Mesenchymal stem cell (in vitro differentiated cells and primary cell): ENCODE measurements at regions not wholly inside any gene's neighbourhood (a gene's known extent, or its start where the extent isn't known, plus 50 kb on each side); places are given as distances from the start of the nearest gene placed in this dataset.

Source experiments
- DNase-seq: peaks from one replicate; pipeline ENCODE4 v3.0.0-alpha.2; 2013
- H2AFZ ChIP-seq: one replicate; pipeline ENCODE4 v1.6.1; 2013; ENCODE audit warnings: low read depth, mild to moderate bottlenecking, control low read depth, inconsistent platforms, low read length, moderate library complexity
- H2AK5ac ChIP-seq: 2 replicates; pipeline ENCODE4 v1.6.1; 2013; ENCODE audit warnings: low read length, moderate library complexity, mild to moderate bottlenecking, inconsistent platforms; ENCODE audit not compliant: severe bottlenecking
- H2BK120ac ChIP-seq: one replicate; pipeline ENCODE4 v1.6.1; 2013; ENCODE audit warnings: low read depth, mild to moderate bottlenecking, inconsistent platforms, low read length, moderate library complexity
- H2BK12ac ChIP-seq, 2 experiments: one replicate each; pipeline ENCODE4 v1.6.1; 2013; ENCODE audit warnings: inconsistent platforms in 2 of 2, low read length in 2 of 2, mild to moderate bottlenecking in 2 of 2, moderate library complexity in 2 of 2, control low read depth in 1 of 2
- H2BK15ac ChIP-seq: one replicate; pipeline ENCODE4 v1.6.1; 2013; ENCODE audit warnings: mild to moderate bottlenecking, low read depth, inconsistent platforms; ENCODE audit not compliant: poor library complexity, severe bottlenecking
- H2BK5ac ChIP-seq: 2 replicates; pipeline ENCODE4 v1.6.1; 2013; ENCODE audit warnings: low read depth, mild to moderate bottlenecking, low read length, control low read depth, inconsistent platforms; ENCODE audit not compliant: poor library complexity, severe bottlenecking
- H3K14ac ChIP-seq, 2 experiments: one replicate each; pipeline ENCODE4 v1.6.1; 2013; ENCODE audit warnings: inconsistent platforms in 2 of 2, low read length in 2 of 2, control low read depth in 1 of 2, mild to moderate bottlenecking in 1 of 2, moderate library complexity in 1 of 2
- H3K18ac ChIP-seq, 2 experiments: one replicate each; pipeline ENCODE4 v1.6.1; 2013; ENCODE audit warnings: inconsistent platforms in 2 of 2, low read length in 2 of 2, control low read depth in 1 of 2, low read depth in 1 of 2, mild to moderate bottlenecking in 1 of 2
- H3K23ac ChIP-seq, 2 experiments: one replicate each; pipeline ENCODE4 v1.6.1; 2013; ENCODE audit warnings: inconsistent platforms in 2 of 2, low read length in 2 of 2, mild to moderate bottlenecking in 2 of 2, moderate library complexity in 2 of 2, control low read depth in 1 of 2
- H3K27ac ChIP-seq: 2 replicates; pipeline ENCODE4 v1.5.1; 2013; ENCODE audit warnings: mild to moderate bottlenecking, moderate library complexity, low read length, control low read depth, inconsistent platforms; ENCODE audit not compliant: poor library complexity, severe bottlenecking
- H3K27me3 ChIP-seq, 2 experiments: 2 replicates each; pipeline versions ENCODE4 v1.6.1 to v1.7.0; 2013; ENCODE audit warnings: low read length in 2 of 2, mild to moderate bottlenecking in 2 of 2, moderate library complexity in 2 of 2, control low read depth in 1 of 2, inconsistent platforms in 1 of 2; ENCODE audit not compliant: control insufficient read depth in 1 of 2, insufficient read depth in 1 of 2
- H3K36me3 ChIP-seq, 2 experiments: 2 replicates each; pipeline versions ENCODE4 v1.6.1 to v1.7.0; 2013; ENCODE audit warnings: low read length in 2 of 2, control low read depth in 1 of 2, inconsistent platforms in 1 of 2, low read depth in 1 of 2, mild to moderate bottlenecking in 1 of 2; ENCODE audit not compliant: insufficient read depth in 2 of 2, control insufficient read depth in 1 of 2
- H3K4ac ChIP-seq, 2 experiments: one replicate each; pipeline ENCODE4 v1.6.1; 2013; ENCODE audit warnings: inconsistent platforms in 2 of 2, low read length in 2 of 2, mild to moderate bottlenecking in 2 of 2, moderate library complexity in 2 of 2, control low read depth in 1 of 2, low read depth in 1 of 2
- H3K4me1 ChIP-seq: 2 replicates; pipeline ENCODE4 v1.6.1; 2013; ENCODE audit warnings: low read depth, low read length, control low read depth; ENCODE audit not compliant: control insufficient read depth, insufficient read depth
- H3K4me2 ChIP-seq: 2 replicates; pipeline ENCODE4 v1.6.1; 2013; ENCODE audit warnings: low read length, mild to moderate bottlenecking, inconsistent platforms; ENCODE audit not compliant: poor library complexity, severe bottlenecking
- H3K4me3 ChIP-seq, 2 experiments: 2 replicates each; pipeline versions ENCODE4 v1.5.1 to v1.7.0; 2013; ENCODE audit warnings: low read length in 2 of 2, mild to moderate bottlenecking in 2 of 2, control low read depth in 1 of 2, low read depth in 1 of 2; ENCODE audit not compliant: insufficient read depth in 1 of 2
- H3K79me1 ChIP-seq: replicated peaks from 2 replicates; pipeline ENCODE4 v1.6.1; 2013; ENCODE audit warnings: mild to moderate bottlenecking, control low read depth, low read length, inconsistent platforms; ENCODE audit not compliant: poor library complexity, severe bottlenecking
- H3K9ac ChIP-seq: 2 replicates; pipeline ENCODE4 v1.7.0; 2013; ENCODE audit warnings: mild to moderate bottlenecking, low read length, moderate library complexity
- H3K9me3 ChIP-seq: 2 replicates; pipeline ENCODE4 v1.7.0; 2013; ENCODE audit warnings: mild to moderate bottlenecking, low read length; ENCODE audit not compliant: control insufficient read depth
- H4K8ac ChIP-seq: one replicate; pipeline ENCODE4 v1.6.1; 2013; ENCODE audit warnings: inconsistent platforms, mild to moderate bottlenecking, low read length, moderate library complexity
- H4K91ac ChIP-seq: one replicate; pipeline ENCODE4 v1.6.1; 2013; ENCODE audit warnings: mild to moderate bottlenecking, low read length, inconsistent platforms
- WGBS: methylation state at CpG from one replicate; pipeline ENCODE4 v1.1.7; 2013; ENCODE audit warnings: mixed read lengths; 5-methylcytosine and 5-hydroxymethylcytosine counted together

DNA sequence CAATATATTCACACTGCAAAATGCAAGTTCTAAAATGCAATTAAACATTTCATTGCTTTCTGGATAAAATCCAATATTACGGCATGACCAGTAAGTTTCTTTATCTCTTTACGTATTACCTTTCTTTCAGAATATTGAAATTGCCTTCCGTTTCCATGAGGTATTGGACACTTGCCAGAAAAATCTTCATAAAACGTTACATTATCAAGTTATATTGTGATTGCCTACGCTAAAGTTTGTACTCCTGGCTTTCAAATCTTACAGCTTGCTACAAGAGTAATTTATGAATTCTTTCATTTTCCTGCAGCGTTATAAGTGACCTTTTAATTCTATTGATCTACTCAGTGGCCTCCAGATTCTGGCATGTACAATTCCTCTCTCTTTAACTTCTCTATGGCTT is 1349.3 kb downstream of the OTOL1 start:
- Histone ChIP-seq H4K8ac (no peak overlapping the region), H3K23ac (no peak overlapping the region), H2BK12ac (no peak overlapping the region), H3K27me3 (no peaks in the 10 kb centered on the region), H3K4me2 (no peak overlapping the region), H2AFZ (no peak overlapping the region), H3K27ac (no peak overlapping the region), H3K4me1 (no peaks in the 10 kb centered on the region), H2AK5ac (no peak overlapping the region), H4K91ac (no peak overlapping the region), H3K9ac (no peak overlapping the region), H2BK15ac (no peak overlapping the region), H3K14ac (no peak overlapping the region), H2BK120ac (no peak overlapping the region), H3K4me3 (no peak overlapping the region), H3K4ac (no peak overlapping the region), H3K79me1 (no peaks in the 10 kb centered on the region), H3K9me3 (no peaks in the 10 kb centered on the region), H2BK5ac (no peak overlapping the region), H3K36me3 (no peaks in the 10 kb centered on the region), H3K18ac (no peak overlapping the region)
- no CpG with 5 or more reads among the region's 6 CpGs for WGBS
- no peak for DNase-seq

DNA sequence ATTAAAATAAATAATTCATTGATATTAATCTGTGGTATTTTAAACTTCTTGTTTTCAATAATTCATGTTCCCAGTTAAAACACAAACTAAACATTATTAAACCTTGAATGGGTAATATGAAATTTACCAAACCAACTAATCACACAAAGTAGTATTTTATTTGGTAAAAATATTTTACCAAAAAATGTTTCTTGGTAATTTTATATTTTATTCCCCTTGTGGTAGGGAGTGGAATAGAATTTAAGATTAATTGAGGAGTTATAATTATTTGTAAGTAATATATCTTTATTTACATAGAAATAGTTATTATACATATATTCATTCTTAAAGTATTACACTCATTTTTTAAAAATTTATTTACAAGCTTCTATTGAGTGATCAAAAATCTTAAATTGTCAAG is 1350.9 kb downstream of the OTOL1 start:
- no peak overlapping the region for H2BK5ac ChIP-seq
- no peak overlapping the region for H4K8ac ChIP-seq
- no peaks in the 10 kb centered on the region for H3K36me3 ChIP-seq
- H2BK120ac ChIP-seq: no peak overlapping the region
- no peak overlapping the region for H2BK12ac ChIP-seq
- no peak overlapping the region for H3K27ac ChIP-seq
- H3K4me1 ChIP-seq: no peaks in the 10 kb centered on the region
- H2BK15ac ChIP-seq: no peak overlapping the region
- no peak overlapping the region for H2AFZ ChIP-seq
- H3K9me3 ChIP-seq: no peaks in the 10 kb centered on the region
- H3K9ac ChIP-seq: no peak overlapping the region
- H3K4me3 ChIP-seq: no peak overlapping the region
- no peaks in the 10 kb centered on the region for H3K27me3 ChIP-seq
- no peak overlapping the region for H4K91ac ChIP-seq
- no peak overlapping the region for H3K14ac ChIP-seq
- no peak overlapping the region for H3K18ac ChIP-seq
- no peak overlapping the region for H3K23ac ChIP-seq
- no peak overlapping the region for H3K4me2 ChIP-seq
- no peaks in the 10 kb centered on the region for H3K79me1 ChIP-seq
- H2AK5ac ChIP-seq: no peak overlapping the region
- no peak for DNase-seq
- H3K4ac ChIP-seq: no peak overlapping the region

DNA sequence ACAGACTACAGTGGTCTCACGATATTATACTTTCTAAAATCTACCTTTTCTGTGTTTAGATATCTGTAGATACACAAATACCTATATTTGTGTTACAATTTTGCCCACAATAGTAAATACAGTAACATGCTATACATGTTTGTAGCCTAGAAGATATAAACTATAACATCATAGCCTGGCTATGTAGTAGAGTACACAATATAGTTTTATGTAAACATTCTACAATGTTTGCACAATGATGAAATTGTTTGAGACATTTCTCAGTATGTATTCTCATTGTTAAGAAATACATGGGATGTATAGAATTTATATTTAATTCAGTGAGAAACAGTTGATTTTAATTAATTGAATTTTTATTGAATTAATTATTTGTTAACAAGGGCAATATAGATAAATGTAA is 1367.0 kb downstream of the OTOL1 start:
- Histone ChIP-seq H3K14ac (no peak overlapping the region), H4K91ac (no peak overlapping the region)
- no CpG with 5 or more reads among the region's 1 CpG for WGBS

DNA sequence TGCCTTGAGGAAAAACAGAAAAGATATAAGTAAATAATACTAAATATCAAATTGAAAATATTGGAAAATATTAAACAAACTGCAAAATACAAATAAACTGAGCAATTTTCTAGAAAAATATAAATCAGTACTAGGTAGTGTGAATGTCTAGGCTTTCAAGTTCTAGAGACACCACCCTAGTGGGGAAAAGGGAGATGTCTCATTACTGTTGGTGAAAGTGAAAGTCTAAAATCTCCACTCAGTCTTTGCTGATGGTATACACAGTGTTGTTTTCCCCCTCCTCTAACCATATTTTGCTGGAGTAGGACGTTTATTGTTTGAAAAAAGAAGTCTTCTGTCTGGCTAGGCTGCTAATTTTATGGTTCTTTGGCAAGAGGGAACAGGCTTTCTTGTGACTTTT is 1368.9 kb downstream of the OTOL1 start:
- no peak overlapping the region for H3K27ac ChIP-seq
- no peaks in the 10 kb centered on the region for H3K36me3 ChIP-seq
- H3K9me3 ChIP-seq: no peaks in the 10 kb centered on the region
- H2AFZ ChIP-seq: no peak overlapping the region
- H3K18ac ChIP-seq: no peak overlapping the region
- H3K27me3 ChIP-seq: no peaks in the 10 kb centered on the region
- no peaks in the 10 kb centered on the region for H3K4me1 ChIP-seq
- H3K4me3 ChIP-seq: no peak overlapping the region
- no peaks in the 10 kb centered on the region for H3K79me1 ChIP-seq
- no peak overlapping the region for H3K4ac ChIP-seq
- no peak overlapping the region for H4K8ac ChIP-seq
- H3K23ac ChIP-seq: no peak overlapping the region
- no peak overlapping the region for H3K14ac ChIP-seq
- no peak for DNase-seq
- H2BK12ac ChIP-seq: no peak overlapping the region
- no peak overlapping the region for H2BK120ac ChIP-seq
- no peak overlapping the region for H2BK15ac ChIP-seq
- H4K91ac ChIP-seq: no peak overlapping the region
- no peak overlapping the region for H2AK5ac ChIP-seq
- no peak overlapping the region for H2BK5ac ChIP-seq
- no peak overlapping the region for H3K9ac ChIP-seq
- no peak overlapping the region for H3K4me2 ChIP-seq
- no CpG with 5 or more reads among the region's 1 CpG for WGBS

More for the DNA sequence above, 1367.0 kb downstream of the OTOL1 start:
- no peak overlapping the region for H3K4me2 ChIP-seq
- no peak for DNase-seq
- no peak overlapping the region for H2BK12ac ChIP-seq
- H3K4me1 ChIP-seq: no peaks in the 10 kb centered on the region
- no peak overlapping the region for H4K8ac ChIP-seq
- H3K18ac ChIP-seq: no peak overlapping the region
- H3K23ac ChIP-seq: no peak overlapping the region
- no peak overlapping the region for H2BK120ac ChIP-seq
- H3K36me3 ChIP-seq: no peaks in the 10 kb centered on the region
- H2AFZ ChIP-seq: no peak overlapping the region
- no peak overlapping the region for H2AK5ac ChIP-seq
- H2BK5ac ChIP-seq: no peak overlapping the region
- no peaks in the 10 kb centered on the region for H3K79me1 ChIP-seq
- H2BK15ac ChIP-seq: no peak overlapping the region
- no peak overlapping the region for H3K4ac ChIP-seq
- no peaks in the 10 kb centered on the region for H3K27me3 ChIP-seq
- no peak overlapping the region for H3K27ac ChIP-seq
- no peak overlapping the region for H3K4me3 ChIP-seq
- no peak overlapping the region for H3K9ac ChIP-seq
- peaks cover 4% of the 10 kb centered on the region for H3K9me3 ChIP-seq
